ENCODE measurements at regions not wholly inside any gene's neighbourhood (a gene's known extent, or its start where the extent isn't known, plus 50 kb on each side); places are given as distances from the start of the nearest gene placed in this dataset.

- no peak for DNase-seq
These were observed 246.5 kb upstream of the C1orf174 start for GRCh38 chr1:4146614-4147013.

GRCh38 chr1:4147509-4147908, 247.4 kb upstream of the C1orf174 start:
- no peak for DNase-seq

GRCh38 chr1:4149281-4149680, 249.2 kb upstream of the C1orf174 start:
- no peak for DNase-seq

- DNase-seq: no peak
These were observed 249.8 kb upstream of the C1orf174 start for GRCh38 chr1:4149831-4150230.

GRCh38 chr1:4150262-4150661, 250.2 kb upstream of the C1orf174 start:
- no peak for DNase-seq

GRCh38 chr1:4152266-4152665, 252.2 kb upstream of the C1orf174 start:
- DNase-seq: no peak

GRCh38 chr1:4153571-4153970, 253.5 kb upstream of the C1orf174 start:
- DNase-seq: no peak

GRCh38 chr1:4156241-4156973, 256.3 kb upstream of the C1orf174 start:
- no peak for DNase-seq

- no peak for DNase-seq
These were observed 260.1 kb upstream of the C1orf174 start for GRCh38 chr1:4160181-4160580.

GRCh38 chr1:4161366-4162006, 261.4 kb upstream of the C1orf174 start:
- DNase-seq: no peak

- no peak for DNase-seq
These were observed 264.9 kb upstream of the C1orf174 start for GRCh38 chr1:4164965-4165364.

GRCh38 chr1:4165686-4166300, 265.7 kb upstream of the C1orf174 start:
- no peak for DNase-seq

GRCh38 chr1:4166713-4167112, 266.6 kb upstream of the C1orf174 start:
- no peak for DNase-seq

- no peak for DNase-seq
These were observed 269.9 kb upstream of the C1orf174 start for GRCh38 chr1:4169991-4170390.

- DNase-seq: no peak
These were observed 270.7 kb upstream of the C1orf174 start for GRCh38 chr1:4170548-4171340.

GRCh38 chr1:4171480-4172450, 271.7 kb upstream of the C1orf174 start:
- DNase-seq: no peak

- no peak for DNase-seq
These were observed 272.9 kb upstream of the C1orf174 start for GRCh38 chr1:4172644-4173599.

- no peak for DNase-seq
These were observed 273.7 kb upstream of the C1orf174 start for GRCh38 chr1:4173731-4174130.

GRCh38 chr1:4174291-4175200, 274.5 kb upstream of the C1orf174 start:
- DNase-seq: no peak
